ENCODE measurements at regions not wholly inside any gene's neighbourhood (a gene's known extent, or its start where the extent isn't known, plus 50 kb on each side); places are given as distances from the start of the nearest gene placed in this dataset.

GRCh38 chr1:29767769-29768425 is 531.6 kb downstream of the PTPRU start:
- H3K27me3 ChIP-seq (ENCODE audit: control insufficient read depth in 2 of 2, insufficient read depth in 1 of 2, low read length in 1 of 2): peaks cover 0 to 4% of the 10 kb centered on the region in 2 donors
- H3K4me1 ChIP-seq (ENCODE audit: control insufficient read depth in 2 of 2, insufficient read depth in 2 of 2, low read length in 2 of 2): no peaks in the 10 kb centered on the region
- no peak overlapping the region for H3K4me3 ChIP-seq (ENCODE audit: low read length in 2 of 2)
- WGBS: 65% methylated on average over 11 of the region's 11 CpGs
- DNase-seq (ENCODE audit: low read depth in 6 of 9, low spot score in 9 of 9): no peak
- no peaks in the 10 kb centered on the region for H3K9me3 ChIP-seq (ENCODE audit: control insufficient read depth in 2 of 2, insufficient read depth in 1 of 2, low read length in 1 of 2)
- H3K36me3 ChIP-seq (ENCODE audit: control insufficient read depth in 2 of 2, insufficient read depth in 2 of 2, low read length in 1 of 2): no peaks in the 10 kb centered on the region
- no peak overlapping the region for H3K27ac ChIP-seq (ENCODE audit: low read depth in 1 of 2, low read length in 1 of 2)

GRCh38 chr1:29767088-29767685 is 530.9 kb downstream of the PTPRU start:
- H3K4me3 ChIP-seq (ENCODE audit: low read length in 2 of 2): no peak overlapping the region
- H3K9me3 ChIP-seq (ENCODE audit: control insufficient read depth in 2 of 2, insufficient read depth in 1 of 2, low read length in 1 of 2): no peaks in the 10 kb centered on the region
- no peak for DNase-seq (ENCODE audit: low read depth in 6 of 9, low spot score in 9 of 9)
- no peaks in the 10 kb centered on the region for H3K36me3 ChIP-seq (ENCODE audit: control insufficient read depth in 2 of 2, insufficient read depth in 2 of 2, low read length in 1 of 2)
- WGBS: 70% methylated on average over 27 of the region's 27 CpGs
- no peaks in the 10 kb centered on the region for H3K4me1 ChIP-seq (ENCODE audit: control insufficient read depth in 2 of 2, insufficient read depth in 2 of 2, low read length in 2 of 2)
- H3K27ac ChIP-seq (ENCODE audit: low read depth in 1 of 2, low read length in 1 of 2): no peak overlapping the region
- H3K27me3 ChIP-seq (ENCODE audit: control insufficient read depth in 2 of 2, insufficient read depth in 1 of 2, low read length in 1 of 2): peaks cover 0 to 4% of the 10 kb centered on the region in 2 donors

- H3K27me3 ChIP-seq (ENCODE audit: control insufficient read depth in 2 of 2, insufficient read depth in 1 of 2, low read length in 1 of 2): peaks cover 0 to 2% of the 10 kb centered on the region in 2 donors
- 90% methylated on average over 3 of the region's 3 CpGs for WGBS
- no peak overlapping the region for H3K4me3 ChIP-seq (ENCODE audit: low read length in 2 of 2)
- H3K4me1 ChIP-seq (ENCODE audit: control insufficient read depth in 2 of 2, insufficient read depth in 2 of 2, low read length in 2 of 2): no peaks in the 10 kb centered on the region
- no peak for DNase-seq (ENCODE audit: low read depth in 6 of 9, low spot score in 9 of 9)
- no peaks in the 10 kb centered on the region for H3K9me3 ChIP-seq (ENCODE audit: control insufficient read depth in 2 of 2, insufficient read depth in 1 of 2, low read length in 1 of 2)
- H3K27ac ChIP-seq (ENCODE audit: low read depth in 1 of 2, low read length in 1 of 2): no peak overlapping the region
- no peaks in the 10 kb centered on the region for H3K36me3 ChIP-seq (ENCODE audit: control insufficient read depth in 2 of 2, insufficient read depth in 2 of 2, low read length in 1 of 2)
Observed at GRCh38 chr1:29762635-29763034, 526.3 kb downstream of the PTPRU start.

- 64% methylated on average over 4 of the region's 4 CpGs for WGBS
- Histone ChIP-seq H3K4me3 (ENCODE audit: low read length in 2 of 2) (no peak overlapping the region), H3K27me3 (ENCODE audit: control insufficient read depth in 2 of 2, insufficient read depth in 1 of 2, low read length in 1 of 2) (no peaks in the 10 kb centered on the region), H3K27ac (ENCODE audit: low read depth in 1 of 2, low read length in 1 of 2) (no peak overlapping the region), H3K36me3 (ENCODE audit: control insufficient read depth in 2 of 2, insufficient read depth in 2 of 2, low read length in 1 of 2) (no peaks in the 10 kb centered on the region), H3K4me1 (ENCODE audit: control insufficient read depth in 2 of 2, insufficient read depth in 2 of 2, low read length in 2 of 2) (no peaks in the 10 kb centered on the region), H3K9me3 (ENCODE audit: control insufficient read depth in 2 of 2, insufficient read depth in 1 of 2, low read length in 1 of 2) (no peaks in the 10 kb centered on the region)
- DNase-seq (ENCODE audit: low read depth in 6 of 9, low spot score in 9 of 9): no peak
Observed at GRCh38 chr1:29761159-29761928, 525.0 kb downstream of the PTPRU start.

- DNase-seq (ENCODE audit: low read depth in 6 of 9, low spot score in 9 of 9): no peak
- 92% methylated on average over 7 of the region's 7 CpGs for WGBS
- H3K27me3 ChIP-seq (ENCODE audit: control insufficient read depth in 2 of 2, insufficient read depth in 1 of 2, low read length in 1 of 2): no peaks in the 10 kb centered on the region
Observed at GRCh38 chr1:29760067-29760564, 523.8 kb downstream of the PTPRU start.

GRCh38 chr1:29758781-29759499 is 522.6 kb downstream of the PTPRU start:
- H3K27ac ChIP-seq (ENCODE audit: low read depth in 1 of 2, low read length in 1 of 2): no peak overlapping the region
- no peaks in the 10 kb centered on the region for H3K36me3 ChIP-seq (ENCODE audit: control insufficient read depth in 2 of 2, insufficient read depth in 2 of 2, low read length in 1 of 2)
- H3K4me1 ChIP-seq (ENCODE audit: control insufficient read depth in 2 of 2, insufficient read depth in 2 of 2, low read length in 2 of 2): no peaks in the 10 kb centered on the region
- WGBS: 67% methylated on average over 5 of the region's 5 CpGs
- no peak overlapping the region for H3K4me3 ChIP-seq (ENCODE audit: low read length in 2 of 2)
- no peaks in the 10 kb centered on the region for H3K27me3 ChIP-seq (ENCODE audit: control insufficient read depth in 2 of 2, insufficient read depth in 1 of 2, low read length in 1 of 2)
- no peak for DNase-seq (ENCODE audit: low read depth in 6 of 9, low spot score in 9 of 9)
- no peaks in the 10 kb centered on the region for H3K9me3 ChIP-seq (ENCODE audit: control insufficient read depth in 2 of 2, insufficient read depth in 1 of 2, low read length in 1 of 2)

More at GRCh38 chr1:29760067-29760564, 523.8 kb downstream of the PTPRU start:
- no peaks in the 10 kb centered on the region for H3K9me3 ChIP-seq (ENCODE audit: control insufficient read depth in 2 of 2, insufficient read depth in 1 of 2, low read length in 1 of 2)
- H3K4me1 ChIP-seq (ENCODE audit: control insufficient read depth in 2 of 2, insufficient read depth in 2 of 2, low read length in 2 of 2): no peaks in the 10 kb centered on the region
- no peak overlapping the region for H3K27ac ChIP-seq (ENCODE audit: low read depth in 1 of 2, low read length in 1 of 2)
- H3K36me3 ChIP-seq (ENCODE audit: control insufficient read depth in 2 of 2, insufficient read depth in 2 of 2, low read length in 1 of 2): no peaks in the 10 kb centered on the region
- H3K4me3 ChIP-seq (ENCODE audit: low read length in 2 of 2): no peak overlapping the region

- DNase-seq (ENCODE audit: low read depth in 6 of 9, low spot score in 9 of 9): no peak
- no peaks in the 10 kb centered on the region for H3K36me3 ChIP-seq (ENCODE audit: control insufficient read depth in 2 of 2, insufficient read depth in 2 of 2, low read length in 1 of 2)
- H3K4me3 ChIP-seq (ENCODE audit: low read length in 2 of 2): no peak overlapping the region
- H3K4me1 ChIP-seq (ENCODE audit: control insufficient read depth in 2 of 2, insufficient read depth in 2 of 2, low read length in 2 of 2): no peaks in the 10 kb centered on the region
- WGBS: 77% methylated on average over 8 of the region's 8 CpGs
- no peaks in the 10 kb centered on the region for H3K27me3 ChIP-seq (ENCODE audit: control insufficient read depth in 2 of 2, insufficient read depth in 1 of 2, low read length in 1 of 2)
- no peak overlapping the region for H3K27ac ChIP-seq (ENCODE audit: low read depth in 1 of 2, low read length in 1 of 2)
- H3K9me3 ChIP-seq (ENCODE audit: control insufficient read depth in 2 of 2, insufficient read depth in 1 of 2, low read length in 1 of 2): no peaks in the 10 kb centered on the region
Observed at GRCh38 chr1:29757866-29758780, 521.8 kb downstream of the PTPRU start.

GRCh38 chr1:29756901-29757725 is 520.8 kb downstream of the PTPRU start:
- Histone ChIP-seq H3K4me1 (ENCODE audit: control insufficient read depth in 2 of 2, insufficient read depth in 2 of 2, low read length in 2 of 2) (no peaks in the 10 kb centered on the region), H3K27me3 (ENCODE audit: control insufficient read depth in 2 of 2, insufficient read depth in 1 of 2, low read length in 1 of 2) (no peaks in the 10 kb centered on the region), H3K27ac (ENCODE audit: low read depth in 1 of 2, low read length in 1 of 2) (no peak overlapping the region), H3K4me3 (ENCODE audit: low read length in 2 of 2) (no peak overlapping the region), H3K9me3 (ENCODE audit: control insufficient read depth in 2 of 2, insufficient read depth in 1 of 2, low read length in 1 of 2) (no peaks in the 10 kb centered on the region), H3K36me3 (ENCODE audit: control insufficient read depth in 2 of 2, insufficient read depth in 2 of 2, low read length in 1 of 2) (no peaks in the 10 kb centered on the region)
- WGBS: 79% methylated on average over 11 of the region's 11 CpGs
- no peak for DNase-seq (ENCODE audit: low read depth in 6 of 9, low spot score in 9 of 9)
